K562 (cell line): ENCODE measurements at regions not wholly inside any gene's neighbourhood (a gene's known extent, or its start where the extent isn't known, plus 50 kb on each side); places are given as distances from the start of the nearest gene placed in this dataset.
A peak's percentile ranks its signal among the peaks of the same experiment; 100 is the strongest.

ENCODE experiments used
- ATAC-seq: fragments of 200-7000 bp; cut with Tn5 transposase; 3 replicates; pipeline ENCODE4 v1.9.1; 2020; ENCODE audit warnings: moderate library complexity
- BruUV-seq: library from RNA; stranded (reverse); fragments of 400-500 nt; replicated peaks from 2 replicates; lab custom pipeline; 2021; lab: Mats Ljungman, UMichigan
- CTCF ChIA-PET: fragments of 300-600 bp; formaldehyde crosslinking; extraction: SDS; loops from one replicate; lab custom pipeline; 2021; ENCODE audit warnings: low intra/inter-chr PET ratio; lab: Yijun Ruan, JAX
- POLR2A ChIA-PET: fragments of 300-600, 350-650 bp; sonication (Branson Sonifier 250); formaldehyde crosslinking; extraction: SDS; loops from one replicate; lab custom pipeline; 2021; ENCODE audit warnings: antibody characterized with exemption, inconsistent platforms; lab: Yijun Ruan, JAX
- DNase-seq, 4 experiments: peaks; one replicate each; pipeline versions ENCODE4 v3.0.0 to v3.0.0-alpha.2; 2011 to 2018; ENCODE audit warnings: low spot score in 3 of 4, mixed read lengths in 3 of 4; ENCODE audit errors: extremely low read depth in 1 of 4
- FAIRE-seq: peaks from 2 replicates; lab custom pipeline; 2011; peaks lifted over from hg19 to GRCh38; lab: Jason Lieb, UNC
- H2AFZ ChIP-seq: 2 replicates; pipeline ENCODE4 v1.6.0; 2011; ENCODE audit warnings: low read depth, low read length, control low read depth, inconsistent platforms
- H3K27ac ChIP-seq: fragments of 200-600 bp; 3 replicates; pipeline ENCODE4 v1.8.0; 2011; ENCODE audit warnings: low read depth, mild to moderate bottlenecking, control low read depth, inconsistent platforms, low read length, moderate library complexity, mixed read lengths; ENCODE audit errors: extremely low read depth
- H3K27me3 ChIP-seq, 2 experiments: fragments of 300-600 bp in 1 of 2; 2 replicates in 1 of 2; 3 replicates in 1 of 2; pipeline versions ENCODE4 v1.6.0 to v1.8.0; 2011; ENCODE audit warnings: inconsistent platforms in 2 of 2, low read length in 2 of 2, mild to moderate bottlenecking in 1 of 2, mixed read lengths in 1 of 2, moderate library complexity in 1 of 2; ENCODE audit not compliant: control insufficient read depth in 2 of 2, insufficient read depth in 2 of 2
- H3K36me3 ChIP-seq: fragments of 300-600 bp; 3 replicates; pipeline ENCODE4 v1.8.0; 2011; ENCODE audit warnings: mild to moderate bottlenecking, low read length, inconsistent platforms; ENCODE audit not compliant: control insufficient read depth, insufficient read depth
- H3K4me1 ChIP-seq, 2 experiments: fragments of 200-600 bp in 1 of 2; replicated peaks in 1 of 2; 2 replicates in 1 of 2; 3 replicates in 1 of 2; pipeline versions ENCODE4 v1.5.1 to v1.8.0; 2011; ENCODE audit warnings: inconsistent platforms in 2 of 2, low read length in 2 of 2, mild to moderate bottlenecking in 1 of 2, mixed read lengths in 1 of 2, moderate library complexity in 1 of 2; ENCODE audit not compliant: control insufficient read depth in 2 of 2, insufficient read depth in 2 of 2
- H3K4me2 ChIP-seq: 2 replicates; pipeline ENCODE4 v1.6.1; 2011; ENCODE audit warnings: low read length, control low read depth, inconsistent platforms, mixed read lengths; ENCODE audit not compliant: insufficient read depth
- H3K4me3 ChIP-seq: fragments of 200-600 bp; sonication (generic), shearing (Covaris generic); 2 replicates; pipeline ENCODE4 v1.5.1; 2016; ENCODE audit warnings: control low read depth, inconsistent platforms
- H3K79me2 ChIP-seq: fragments of 200-600 bp; 3 replicates; pipeline ENCODE4 v1.8.0; 2011; ENCODE audit warnings: low read length, inconsistent platforms; ENCODE audit not compliant: control insufficient read depth, insufficient read depth
- H3K9ac ChIP-seq, 2 experiments: 2 replicates each; pipeline versions ENCODE4 v1.6.0 to v1.6.1; 2011; ENCODE audit warnings: low read depth in 2 of 2, low read length in 2 of 2, control low read depth in 1 of 2, inconsistent platforms in 1 of 2, mild to moderate bottlenecking in 1 of 2, mixed read lengths in 1 of 2; ENCODE audit not compliant: insufficient read depth in 1 of 2
- H3K9me1 ChIP-seq: one replicate; pipeline ENCODE4 v1.6.0; 2011; ENCODE audit warnings: inconsistent platforms, mild to moderate bottlenecking, low read length, moderate library complexity; ENCODE audit not compliant: control insufficient read depth, insufficient read depth
- H3K9me3 ChIP-seq: replicated peaks from 2 replicates; pipeline ENCODE4 v1.5.1; 2011; ENCODE audit warnings: low read depth, low read length, inconsistent platforms; ENCODE audit not compliant: control insufficient read depth, insufficient read depth
- H4K20me1 ChIP-seq: replicated peaks from 2 replicates; pipeline ENCODE4 v1.6.1; 2011; ENCODE audit warnings: low read length, inconsistent platforms, mixed read lengths; ENCODE audit not compliant: control insufficient read depth, insufficient read depth
- ETS1 ChIP-seq: conservative IDR thresholded peaks from 2 replicates; pipeline ENCODE4 v1.6.1; 2011; ENCODE audit warnings: low read depth, mild to moderate bottlenecking, low read length; ENCODE audit not compliant: control insufficient read depth
- FOXO4 ChIP-seq: fragments of 450-650 bp; formaldehyde crosslinking; IDR thresholded peaks from 2 replicates; pipeline ENCODE4 v1.4.0; 2020; ENCODE audit warnings: mild to moderate bottlenecking, moderate library complexity
- MTA3 ChIP-seq: fragments of 450-650 bp; formaldehyde crosslinking; IDR thresholded peaks from 2 replicates; pipeline ENCODE4 v1.6.1; 2017; ENCODE audit warnings: mild to moderate bottlenecking, borderline replicate concordance
- NFATC3 ChIP-seq: fragments of 450-650 bp; IDR thresholded peaks from 2 replicates; pipeline ENCODE4 v1.6.1; 2017; ENCODE audit warnings: mild to moderate bottlenecking
- PHB ChIP-seq: fragments of 250-450 bp; sonication (Bioruptor Pico); IDR thresholded peaks from 2 replicates; pipeline ENCODE4 v1.5.0; 2021
- SRSF7 ChIP-seq: fragments of 200-400 bp; formaldehyde crosslinking; optimal IDR thresholded peaks from 2 replicates; pipeline ENCODE3; 2017; ENCODE audit warnings: mild to moderate bottlenecking, low read depth, low read length
- ZC3H4 ChIP-seq: sonication (generic); formaldehyde crosslinking; IDR thresholded peaks from 2 replicates; pipeline ENCODE4 v1.9.0; 2021; ENCODE audit warnings: missing genetic modification reagents, borderline replicate concordance
- ZFPM2 ChIP-seq: fragments of 250-450 bp; sonication (Bioruptor Pico); IDR thresholded peaks from 2 replicates; pipeline ENCODE4 v1.5.1; 2022; ENCODE audit warnings: mild to moderate bottlenecking
- ZNF431 ChIP-seq: sonication (generic); formaldehyde crosslinking; IDR thresholded peaks from 2 replicates; pipeline ENCODE4 v1.8.0; 2022; ENCODE audit warnings: mild to moderate bottlenecking, missing genetic modification reagents
- ZNF583 ChIP-seq: fragments of 250-450 bp; sonication (Bioruptor Pico); IDR thresholded peaks from 2 replicates; pipeline ENCODE4 v1.4.0; 2020
- WGBS: fragments of 100-300 bp; shearing (Covaris generic); methylation state at CpG from one replicate; pipeline ENCODE4 v1.1.6; 2016; ENCODE audit warnings: low coverage, mixed read lengths; ENCODE audit not compliant: insufficient coverage; ENCODE audit errors: missing lambda C conversion rate; 5-methylcytosine and 5-hydroxymethylcytosine counted together
- in situ Hi-C: fragments of 300-500 bp; cut with MboI; formaldehyde crosslinking; loops from 4 replicates; pipeline ENCODE4 v1.15.0; 2018; ENCODE audit warnings: inconsistent platforms, mixed read lengths
- intact Hi-C: fragments of 100-400 bp; cut with micrococcal nuclease; formaldehyde crosslinking; loops from 2 replicates; pipeline ENCODE4 v1.14.2; 2022
- TF ChIP-seq, protein P1 (sequence below): fragments of 450-650 bp; formaldehyde crosslinking; IDR thresholded peaks from 2 replicates; pipeline ENCODE4 v1.4.0; 2020; ENCODE audit warnings: mild to moderate bottlenecking, moderate library complexity
- TF ChIP-seq, protein P2 (sequence below): IDR thresholded peaks from 2 replicates; pipeline ENCODE4 v1.6.1; 2012; ENCODE audit warnings: low read depth, low read length, improper control_type of control experiment, borderline replicate concordance
- TF ChIP-seq, protein P3 (sequence below): fragments of 250-450 bp; sonication (Bioruptor Pico); IDR thresholded peaks from 2 replicates; pipeline ENCODE4 v1.5.0; 2020; ENCODE audit warnings: mild to moderate bottlenecking

GRCh38 chr9:129411501-129412175, 209.3 kb downstream of the C9orf50 start:
- H3K27me3 ChIP-seq: no peaks in the 10 kb centered on the region
- no peak for DNase-seq
- no peak for FAIRE-seq
- 0 out of 2 replicates have a peak overlapping the region, but pooled peaks have one; percentile 1 for H2AFZ ChIP-seq
- no peaks in the 10 kb centered on the region for H4K20me1 ChIP-seq
- 83% methylated on average over 18 of the region's 19 CpGs for WGBS
- peak overlapping the region in 1 of 2 experiments; percentile 65; a peak in 2 of 4 replicates for H3K9ac ChIP-seq
- no peak overlapping the region for H3K4me2 ChIP-seq
- ChIA-PET CTCF (no interaction called here), POLR2A (no interaction called here)
- peaks cover 2% of the 10 kb centered on the region; the same call in 1 of the 2 replicates for H3K9me3 ChIP-seq
- ATAC-seq: no peak
- intact Hi-C loops (loop anchor here (5.0 kb wide), 1 partner anchor 71 kb away; no protein-coding TSS in a partner anchor), in situ Hi-C loops (loop anchor here (10.0 kb wide), 1 partner anchor 237 kb away; the partner anchor contains the start of gene IER5L)
- H3K79me2 ChIP-seq: peaks cover 9% of the 10 kb centered on the region; the same call in 2 of the 3 replicates
- peaks cover 60 to 73% of the 10 kb centered on the region in 2 experiments for H3K4me1 ChIP-seq
- no peak overlapping the region; the same call in 2 of the 3 replicates for H3K27ac ChIP-seq
- H3K4me3 ChIP-seq: no peak overlapping the region
- no TSS peak for BruUV-seq
- H3K36me3 ChIP-seq: no peaks in the 10 kb centered on the region
- no peaks in the 10 kb centered on the region for H3K9me1 ChIP-seq
- TF ChIP-seq ZC3H4 (CRISPR knock-in tag) (no peak), MTA3 (no peak), NFATC3 (no peak), PHB (no peak), ZFPM2 (CRISPR knock-in tag) (no peak), FOXO4 (no peak), ETS1 (no peak), ZNF583 (CRISPR knock-in tag) (no peak), ZNF431 (CRISPR knock-in tag) (no peak), SRSF7 (no peak)
- TF ChIP-seq, protein P1, sequence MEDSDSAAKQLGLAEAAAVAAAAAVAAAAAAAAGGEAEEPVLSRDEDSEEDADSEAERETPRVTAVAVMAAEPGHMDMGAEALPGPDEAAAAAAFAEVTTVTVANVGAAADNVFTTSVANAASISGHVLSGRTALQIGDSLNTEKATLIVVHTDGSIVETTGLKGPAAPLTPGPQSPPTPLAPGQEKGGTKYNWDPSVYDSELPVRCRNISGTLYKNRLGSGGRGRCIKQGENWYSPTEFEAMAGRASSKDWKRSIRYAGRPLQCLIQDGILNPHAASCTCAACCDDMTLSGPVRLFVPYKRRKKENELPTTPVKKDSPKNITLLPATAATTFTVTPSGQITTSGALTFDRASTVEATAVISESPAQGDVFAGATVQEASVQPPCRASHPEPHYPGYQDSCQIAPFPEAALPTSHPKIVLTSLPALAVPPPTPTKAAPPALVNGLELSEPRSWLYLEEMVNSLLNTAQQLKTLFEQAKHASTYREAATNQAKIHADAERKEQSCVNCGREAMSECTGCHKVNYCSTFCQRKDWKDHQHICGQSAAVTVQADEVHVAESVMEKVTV (CRISPR knock-in tag): no peak
- TF ChIP-seq, protein P2, sequence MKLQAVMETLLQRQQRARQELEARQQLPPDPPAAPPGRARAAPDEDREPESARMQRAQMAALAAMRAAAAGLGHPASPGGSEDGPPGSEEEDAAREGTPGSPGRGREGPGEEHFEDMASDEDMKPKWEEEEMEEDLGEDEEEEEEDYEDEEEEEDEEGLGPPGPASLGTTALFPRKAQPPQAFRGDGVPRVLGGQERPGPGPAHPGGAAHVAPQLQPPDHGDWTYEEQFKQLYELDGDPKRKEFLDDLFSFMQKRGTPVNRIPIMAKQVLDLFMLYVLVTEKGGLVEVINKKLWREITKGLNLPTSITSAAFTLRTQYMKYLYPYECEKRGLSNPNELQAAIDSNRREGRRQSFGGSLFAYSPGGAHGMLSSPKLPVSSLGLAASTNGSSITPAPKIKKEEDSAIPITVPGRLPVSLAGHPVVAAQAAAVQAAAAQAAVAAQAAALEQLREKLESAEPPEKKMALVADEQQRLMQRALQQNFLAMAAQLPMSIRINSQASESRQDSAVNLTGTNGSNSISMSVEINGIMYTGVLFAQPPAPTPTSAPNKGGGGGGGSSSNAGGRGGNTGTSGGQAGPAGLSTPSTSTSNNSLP: no peak
- TF ChIP-seq, protein P3, sequence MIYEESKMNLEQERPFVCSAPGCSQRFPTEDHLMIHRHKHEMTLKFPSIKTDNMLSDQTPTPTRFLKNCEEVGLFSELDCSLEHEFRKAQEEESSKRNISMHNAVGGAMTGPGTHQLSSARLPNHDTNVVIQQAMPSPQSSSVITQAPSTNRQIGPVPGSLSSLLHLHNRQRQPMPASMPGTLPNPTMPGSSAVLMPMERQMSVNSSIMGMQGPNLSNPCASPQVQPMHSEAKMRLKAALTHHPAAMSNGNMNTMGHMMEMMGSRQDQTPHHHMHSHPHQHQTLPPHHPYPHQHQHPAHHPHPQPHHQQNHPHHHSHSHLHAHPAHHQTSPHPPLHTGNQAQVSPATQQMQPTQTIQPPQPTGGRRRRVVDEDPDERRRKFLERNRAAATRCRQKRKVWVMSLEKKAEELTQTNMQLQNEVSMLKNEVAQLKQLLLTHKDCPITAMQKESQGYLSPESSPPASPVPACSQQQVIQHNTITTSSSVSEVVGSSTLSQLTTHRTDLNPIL: no peak
